Left renal cortex interstitium (tissue), 4 donors: ENCODE measurements at regions not wholly inside any gene's neighbourhood (a gene's known extent, or its start where the extent isn't known, plus 50 kb on each side); places are given as distances from the start of the nearest gene placed in this dataset.
"Not testable (repeated sequence)": the region's sequence is repeated elsewhere in the genome, so short reads cannot be mapped to it uniquely, and the experiment has no call there.

Experiments
- DNase-seq, 4 donors: peaks; one replicate each; pipeline ENCODE4 v3.0.0-alpha.2; 2013; ENCODE audit warnings: low read depth in 4 of 4, low spot score in 2 of 4, missing footprints in 1 of 4

DNA sequence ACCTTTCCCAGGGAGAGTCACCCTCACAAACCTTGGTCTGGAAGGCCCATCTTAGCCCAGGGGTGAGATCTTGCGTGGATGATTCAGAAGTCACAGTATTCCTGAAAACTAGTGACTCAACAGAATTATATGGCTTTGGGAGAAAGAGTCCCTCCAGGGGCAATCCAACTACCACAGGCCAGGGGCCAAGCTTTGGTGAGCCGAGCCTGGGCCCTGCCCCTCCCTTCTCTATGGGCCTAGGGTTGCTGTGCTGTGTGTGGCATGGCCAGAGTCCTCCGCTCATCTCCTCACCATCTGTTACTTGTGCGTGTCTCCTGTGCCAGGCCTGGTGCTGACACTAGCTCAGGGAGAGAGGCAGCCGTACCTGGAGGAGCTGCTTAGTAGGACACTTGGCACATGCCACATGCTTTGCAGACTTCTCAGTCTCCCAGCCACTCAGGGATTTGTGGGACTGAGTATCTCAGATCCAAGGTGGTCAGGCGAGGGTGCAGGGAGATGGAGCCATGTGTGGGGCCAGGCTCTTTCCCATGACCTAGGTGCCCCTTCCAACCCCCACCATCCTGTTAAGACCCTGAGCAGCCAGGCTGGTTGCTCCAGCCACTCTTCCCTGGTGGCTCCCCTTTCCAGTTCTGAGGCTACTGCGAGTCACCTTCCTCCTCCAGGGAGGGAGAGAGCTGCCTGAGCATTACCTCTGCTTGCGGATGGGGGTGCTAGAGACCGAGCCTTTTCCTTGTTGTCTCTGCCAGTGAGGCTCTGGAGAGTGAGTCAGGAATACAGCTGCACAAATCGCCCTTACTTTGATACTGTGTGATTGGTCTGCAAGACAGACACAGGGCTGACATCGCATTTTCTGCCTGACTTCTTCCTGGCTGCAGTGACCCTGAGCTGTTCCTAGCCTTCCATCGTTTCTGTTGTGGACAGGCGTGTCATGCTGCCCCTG, 94.1 kb downstream of the SLC25A47 start:
- no peak for DNase-seq

DNA sequence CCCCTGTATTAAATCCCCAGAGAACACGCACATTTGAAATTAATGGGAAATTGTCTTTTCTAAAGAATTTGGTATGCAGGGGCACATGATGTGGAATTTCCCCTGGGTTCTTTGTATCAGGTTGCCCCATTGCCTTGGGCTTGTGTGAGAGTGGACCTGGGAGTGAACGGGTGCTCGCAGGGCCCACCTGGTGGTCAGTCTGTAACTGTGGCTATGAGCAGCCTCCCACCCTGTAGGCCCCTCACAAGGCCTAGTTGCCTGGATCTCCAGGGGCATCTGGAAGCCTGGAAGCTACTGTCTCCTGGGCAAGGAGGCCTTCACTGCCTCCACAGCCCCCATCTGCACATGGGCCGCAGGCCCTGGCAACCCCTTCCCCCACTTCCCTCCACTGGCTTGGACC, 96.7 kb downstream of the SLC25A47 start:
- no peak for DNase-seq

DNA sequence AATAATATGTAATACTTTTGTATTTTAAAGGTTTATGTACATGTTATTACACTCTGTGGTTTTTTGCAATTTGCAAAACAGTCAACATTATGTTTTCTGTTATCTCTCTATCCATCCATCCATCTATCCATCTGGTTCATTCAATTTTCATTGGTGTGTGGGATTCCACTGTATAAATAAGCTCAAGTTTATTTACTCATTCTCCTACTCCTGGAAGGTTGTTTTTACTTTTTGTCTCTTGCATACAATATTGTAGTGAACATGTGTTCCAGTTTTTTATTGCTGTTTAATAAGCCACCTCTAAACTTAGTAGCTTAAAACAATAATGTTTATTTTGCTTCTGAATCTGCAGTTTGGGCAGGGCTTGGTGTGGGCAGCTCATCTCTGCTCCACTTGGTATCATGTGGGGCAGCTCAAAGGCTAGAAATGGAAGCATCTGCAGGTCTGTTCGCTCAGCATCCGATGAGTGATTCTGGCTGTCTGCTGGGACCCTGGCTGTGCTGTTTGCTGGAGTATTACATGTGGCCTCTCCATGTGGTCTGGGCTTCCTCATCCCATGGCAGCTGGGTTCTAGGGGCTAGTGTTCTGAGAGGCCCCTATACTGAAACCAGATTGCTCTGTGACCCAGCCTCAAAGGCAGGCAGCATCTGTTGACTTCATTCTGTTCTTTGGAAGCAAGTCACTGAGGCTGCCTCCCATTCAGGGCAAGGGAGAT, 98.8 kb downstream of the SLC25A47 start:
- DNase-seq: no peak

DNA sequence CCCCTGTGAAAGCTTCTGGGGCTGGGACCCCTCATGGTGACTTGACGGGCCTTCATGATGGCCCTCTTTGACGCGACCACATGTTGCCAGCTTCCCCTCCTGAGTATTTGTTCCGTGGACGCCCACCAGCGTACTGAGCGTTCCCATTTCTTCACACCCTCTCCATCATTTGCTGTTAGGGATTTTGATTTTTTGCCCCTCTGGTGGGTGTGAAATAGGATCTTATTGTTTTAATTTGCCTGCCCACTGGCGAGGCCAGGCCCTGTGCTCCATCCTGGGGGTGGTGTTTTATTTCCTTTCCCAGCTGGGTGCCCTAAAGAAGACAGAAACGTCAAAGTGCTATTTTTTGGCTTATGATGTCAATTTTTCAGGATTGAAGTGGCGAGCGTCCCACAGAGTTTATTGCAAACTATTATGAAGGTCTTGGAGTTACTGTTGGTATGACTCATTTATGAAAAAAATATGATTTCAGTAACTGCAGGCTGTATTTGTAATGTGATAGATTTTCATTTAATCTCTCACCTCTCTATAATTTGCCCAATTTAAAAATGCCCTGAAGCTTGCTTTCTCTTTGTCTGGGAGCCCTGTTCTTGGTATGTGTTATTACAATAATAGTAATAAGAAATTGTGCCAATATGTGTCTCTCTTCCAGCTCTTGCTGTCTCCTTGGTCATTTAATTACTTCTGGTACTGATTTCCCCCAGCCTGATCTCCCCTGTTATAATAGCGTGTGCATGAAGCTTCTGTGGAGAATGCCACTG, 99.6 kb downstream of the SLC25A47 start:
- no peak for DNase-seq

DNA sequence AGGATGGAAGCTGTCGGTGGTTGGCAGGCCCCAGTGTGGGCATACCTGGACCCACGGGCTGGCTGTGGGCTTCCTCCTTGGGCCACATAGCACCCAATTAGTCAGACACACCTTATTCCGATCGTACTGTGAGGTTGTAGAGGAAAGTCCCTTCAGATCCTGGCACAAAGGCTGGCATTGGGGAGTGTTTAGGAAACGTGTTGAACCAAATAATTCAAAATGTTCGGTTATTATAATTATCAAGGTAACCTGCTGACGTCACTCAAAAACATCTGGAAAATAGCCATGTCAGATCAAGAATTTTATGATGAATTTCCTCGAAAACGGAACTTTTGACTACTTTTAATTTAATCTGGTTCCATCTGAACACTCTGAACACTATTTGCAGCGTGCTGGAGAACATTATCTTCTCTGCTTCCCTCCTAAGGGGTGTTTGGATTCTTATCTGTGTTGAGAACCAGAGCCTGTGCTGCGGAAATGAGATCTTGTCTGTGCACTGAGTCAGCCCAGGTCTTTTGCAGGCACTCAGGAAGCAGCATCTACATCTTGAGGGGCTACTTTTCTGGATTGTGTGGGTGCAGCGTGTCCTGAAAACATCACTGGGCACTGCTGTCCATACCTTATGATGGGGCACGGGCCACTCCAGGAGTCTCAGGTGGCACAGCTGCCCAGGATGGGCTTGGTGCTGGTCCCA, 100.3 kb downstream of the SLC25A47 start:
- no peak for DNase-seq

DNA sequence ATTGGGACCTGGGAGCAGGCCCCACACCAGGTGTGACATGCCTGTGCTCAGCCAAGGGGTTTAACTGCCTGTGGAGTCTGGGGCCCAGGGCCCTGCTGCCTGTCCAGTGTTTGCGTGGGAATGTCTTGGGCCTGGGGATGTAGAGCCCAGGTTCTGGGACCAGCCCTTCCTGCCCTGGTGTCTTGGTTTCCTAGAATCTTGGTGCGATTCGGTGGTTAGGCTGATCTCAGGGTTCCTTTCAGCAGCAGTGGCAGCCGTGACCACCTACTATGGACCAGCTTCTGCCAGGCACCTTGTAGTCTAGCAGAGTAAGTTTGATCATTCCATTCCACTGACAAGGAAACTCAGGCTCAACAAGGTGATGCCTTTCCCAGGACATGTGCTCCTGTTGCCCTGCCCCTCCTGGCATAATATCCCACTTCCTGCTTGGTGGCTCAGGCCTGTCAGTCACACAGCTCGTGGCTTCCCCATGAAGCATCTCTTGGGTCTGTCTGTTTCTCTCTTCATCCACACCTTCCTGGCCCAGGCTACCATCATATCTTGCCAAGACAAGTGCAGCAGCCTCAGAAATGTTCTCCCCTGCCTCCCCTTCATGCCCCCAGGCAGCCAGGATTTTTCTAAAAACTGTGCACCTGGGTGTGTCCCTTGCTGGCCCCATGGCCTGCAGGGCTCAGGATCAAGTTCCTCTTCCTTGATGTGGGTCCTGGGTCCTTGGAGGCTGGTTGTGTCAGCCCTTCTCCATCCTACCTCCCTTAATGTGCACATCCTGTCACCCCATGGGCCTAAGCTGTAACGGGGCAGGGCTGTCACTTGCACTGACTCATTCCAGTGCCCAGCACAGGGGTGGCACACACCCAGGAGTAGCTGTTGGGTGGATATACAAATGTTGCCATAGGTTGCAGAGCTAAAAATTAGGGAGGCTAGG, 101.6 kb downstream of the SLC25A47 start:
- no peak for DNase-seq

DNA sequence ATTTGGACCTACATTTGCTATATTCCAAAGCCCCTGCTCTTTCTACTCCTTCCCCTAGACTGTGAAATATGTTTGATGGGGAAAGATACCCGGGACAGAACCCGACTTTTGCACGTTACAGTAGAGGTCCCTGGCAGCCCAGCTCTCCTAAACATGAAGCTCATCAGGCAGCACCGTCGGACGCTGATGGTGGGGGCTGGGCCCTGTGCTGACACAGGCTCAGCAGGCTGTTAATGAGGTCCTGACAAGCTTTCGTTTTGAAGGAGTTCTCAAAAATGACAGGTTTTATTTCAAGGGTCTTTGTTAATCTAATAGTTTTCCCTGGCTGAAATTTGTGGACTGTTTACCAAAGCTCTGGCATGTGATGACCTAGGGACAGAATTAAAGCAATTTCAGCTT, 102.3 kb downstream of the SLC25A47 start:
- DNase-seq: no peak

DNA sequence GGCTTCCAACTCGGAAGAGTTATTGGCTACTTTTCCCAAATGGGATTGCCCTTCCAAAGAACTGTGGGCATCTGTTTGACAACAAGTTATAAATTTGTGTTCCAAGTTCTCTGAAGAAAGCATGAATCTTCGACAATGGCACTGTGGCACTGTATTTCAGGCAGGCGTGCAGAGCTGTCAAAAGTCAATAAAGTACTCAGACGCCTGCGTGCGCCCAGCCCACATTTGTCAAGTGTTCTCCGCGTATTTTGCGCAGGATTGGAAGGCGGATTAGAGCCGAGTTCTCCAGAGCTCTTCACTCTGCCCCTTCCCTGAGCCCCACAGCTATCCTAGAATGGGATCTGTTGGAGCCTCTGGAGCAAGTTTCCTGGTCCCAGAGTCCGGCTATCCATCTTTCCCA, 103.2 kb downstream of the SLC25A47 start:
- no peak for DNase-seq

DNA sequence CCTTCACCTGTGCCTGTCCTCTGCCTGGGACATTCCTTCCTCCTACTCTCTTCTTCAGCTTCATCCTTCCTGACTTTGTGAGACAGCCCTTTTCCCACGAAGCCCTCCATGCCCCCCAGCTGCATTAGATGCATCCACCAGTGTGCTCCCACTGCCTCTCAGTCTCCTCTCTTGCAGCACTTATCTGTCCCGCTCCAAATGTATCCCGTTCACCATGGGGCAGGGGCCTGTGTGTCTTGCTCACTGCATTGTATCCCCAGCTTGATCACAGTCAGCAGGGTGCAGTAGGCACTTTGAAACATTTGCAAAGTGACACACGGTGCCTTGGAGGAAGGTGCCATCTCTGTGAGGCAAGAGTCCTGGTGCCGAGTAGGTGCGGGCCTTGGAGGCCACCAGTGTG, 104.0 kb downstream of the SLC25A47 start:
- DNase-seq: no peak

DNA sequence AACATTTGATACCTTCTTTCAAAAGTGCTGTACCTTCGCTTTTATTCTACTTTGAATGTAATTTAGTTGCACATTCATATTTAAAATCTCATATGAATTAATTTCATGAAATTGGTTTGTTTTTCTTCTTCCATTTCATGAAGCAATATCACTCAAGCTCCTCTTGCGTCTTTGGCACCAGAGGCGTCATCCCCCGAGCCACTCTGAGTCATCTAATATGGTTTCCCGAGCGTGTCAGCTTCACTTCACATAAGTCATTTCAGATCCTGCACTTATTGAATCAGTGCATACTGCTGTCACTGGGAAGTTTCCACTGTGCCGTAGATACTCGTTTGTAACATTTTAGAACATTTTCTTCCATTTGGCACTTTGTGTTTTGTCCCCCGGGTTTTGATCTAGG, 105.6 kb downstream of the SLC25A47 start:
- DNase-seq: no peak

DNA sequence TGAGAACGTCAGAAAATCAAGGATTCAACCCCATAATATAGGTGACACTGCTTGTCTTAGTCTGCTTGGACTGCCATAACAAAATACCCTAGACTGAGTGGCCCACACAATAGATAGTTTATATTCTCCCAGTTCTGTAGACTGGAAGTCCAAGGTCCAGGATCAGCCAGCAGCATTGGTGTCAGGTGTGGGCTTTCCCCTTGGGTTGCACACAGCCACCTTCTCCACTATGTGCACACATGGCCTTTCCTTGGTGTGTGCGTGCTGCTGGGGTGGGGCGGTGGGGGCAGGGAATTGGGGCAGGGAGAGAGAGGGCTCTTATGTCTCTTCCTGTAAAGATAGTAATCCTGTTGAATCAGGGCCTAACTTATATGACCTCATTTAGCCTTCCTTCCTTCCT, 106.4 kb downstream of the SLC25A47 start:
- DNase-seq: no peak

DNA sequence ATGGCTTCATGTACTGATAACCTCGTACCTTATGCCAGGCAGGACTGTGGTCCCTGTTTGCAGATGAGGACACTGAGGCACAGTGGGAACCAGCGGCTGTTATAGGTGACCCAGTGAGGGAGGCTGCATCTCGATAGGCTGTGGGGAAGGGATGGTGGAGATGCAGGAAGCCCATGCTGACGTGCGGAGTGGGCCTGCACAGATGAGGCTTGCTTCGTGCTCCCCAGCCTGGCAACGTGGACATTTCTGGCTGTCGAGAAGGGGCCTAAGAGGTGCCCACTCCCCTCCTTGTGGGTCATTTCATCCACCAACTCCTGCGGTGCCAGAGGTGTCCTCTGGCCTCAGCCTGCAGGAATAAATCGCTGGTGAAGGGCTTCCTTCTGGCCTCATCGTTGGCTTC, 107.4 kb downstream of the SLC25A47 start:
- no peak for DNase-seq

DNA sequence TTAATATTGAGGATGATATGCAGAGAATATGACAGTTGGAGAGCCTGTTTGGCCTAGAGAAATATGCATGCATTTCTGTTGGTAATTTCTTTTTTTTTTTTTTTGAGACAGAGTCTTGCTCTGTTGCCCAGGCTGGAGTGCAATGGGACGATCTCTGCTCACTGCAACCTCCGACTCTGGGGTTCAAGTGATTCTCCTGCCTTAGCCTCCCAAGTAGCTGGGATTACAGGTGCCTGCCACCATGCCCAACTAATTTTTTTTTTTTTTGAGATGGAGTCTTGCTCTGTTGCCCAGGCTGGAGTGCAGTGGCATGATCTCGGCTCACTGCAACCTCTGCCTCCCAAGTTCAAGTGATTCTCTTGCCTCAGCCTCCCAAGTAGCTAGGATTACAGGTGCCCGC, 108.3 kb downstream of the SLC25A47 start:
- not testable (repeated sequence) for DNase-seq

DNA sequence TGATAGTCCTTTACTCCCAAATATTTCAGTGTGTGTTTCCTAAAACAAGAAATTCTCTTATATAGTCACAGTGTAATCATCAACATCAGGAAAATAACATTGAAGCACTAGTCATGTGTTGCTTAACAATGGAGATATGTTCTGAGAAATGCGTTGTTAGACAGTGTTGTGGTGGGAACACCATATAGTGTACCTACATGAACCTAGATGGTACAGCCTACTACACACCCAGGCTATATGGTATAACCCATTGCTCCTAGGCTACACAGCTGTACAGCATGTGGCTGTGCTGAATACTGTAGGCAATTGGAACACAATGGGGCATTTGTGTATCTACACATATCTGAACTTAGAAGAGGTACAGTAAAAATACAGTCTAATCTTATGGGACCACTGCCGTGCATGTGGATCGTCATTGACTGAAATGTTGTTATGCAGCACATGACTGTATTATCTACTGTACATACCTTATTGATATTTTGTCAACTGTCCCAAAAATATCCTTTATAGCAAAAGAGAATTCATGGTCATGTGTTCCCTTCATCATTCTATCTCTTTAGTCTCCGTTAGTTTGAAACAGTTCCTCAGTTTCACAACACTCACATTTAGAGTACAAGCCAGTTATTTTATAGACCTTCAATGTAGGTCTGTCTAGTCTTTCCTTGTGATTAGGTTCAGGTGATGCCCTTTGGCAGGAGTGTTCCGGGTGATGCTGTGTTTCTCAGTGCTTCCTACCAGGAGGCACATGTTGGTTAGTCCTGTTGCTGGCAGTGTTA, 109.7 kb downstream of the SLC25A47 start:
- DNase-seq: no peak

DNA sequence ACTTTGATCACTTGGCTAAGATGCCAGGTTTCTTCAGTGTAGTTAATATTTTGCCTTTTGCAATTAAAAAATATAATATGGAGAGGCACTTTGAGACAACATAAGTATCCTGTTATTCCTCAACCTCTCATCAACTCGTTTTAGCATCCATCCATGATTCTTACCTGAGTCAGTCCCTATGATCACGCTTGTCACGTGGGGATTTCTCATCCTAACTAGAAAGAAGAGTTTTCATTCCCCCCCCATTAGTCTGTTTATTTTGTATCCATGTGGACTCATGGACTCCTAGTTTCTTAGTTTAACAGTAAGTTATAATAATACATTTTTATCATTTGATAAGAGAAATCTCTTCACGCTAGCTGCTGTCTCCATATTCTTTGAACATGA, 110.3 kb downstream of the SLC25A47 start:
- DNase-seq: no peak

DNA sequence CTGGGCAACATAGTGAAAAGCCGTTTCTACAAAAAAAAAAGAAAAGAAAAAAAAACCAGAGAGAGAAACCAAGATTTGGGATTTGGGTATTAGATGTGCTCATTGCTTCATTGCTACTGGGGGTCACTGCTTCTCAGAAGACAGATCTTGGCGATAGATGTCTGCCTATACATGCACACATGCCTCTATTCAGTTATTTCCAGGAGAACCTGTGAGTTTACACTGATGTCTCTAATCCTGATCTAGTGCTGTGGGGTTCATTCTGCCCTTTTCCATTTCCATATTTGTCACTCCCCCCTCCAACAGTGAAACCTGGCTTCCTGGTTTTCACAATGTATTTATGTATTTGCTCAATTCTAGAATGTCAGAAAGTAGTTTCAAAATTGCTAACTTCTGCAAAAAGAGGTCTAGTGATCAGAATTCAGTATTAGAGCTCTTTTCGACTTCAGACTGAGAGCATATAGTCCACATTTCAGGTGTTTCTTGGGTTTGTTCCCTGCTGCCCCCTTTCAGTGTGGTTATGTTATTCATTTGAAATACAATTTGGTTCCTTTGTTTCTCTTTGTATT, 111.0 kb downstream of the SLC25A47 start:
- DNase-seq: no peak

DNA sequence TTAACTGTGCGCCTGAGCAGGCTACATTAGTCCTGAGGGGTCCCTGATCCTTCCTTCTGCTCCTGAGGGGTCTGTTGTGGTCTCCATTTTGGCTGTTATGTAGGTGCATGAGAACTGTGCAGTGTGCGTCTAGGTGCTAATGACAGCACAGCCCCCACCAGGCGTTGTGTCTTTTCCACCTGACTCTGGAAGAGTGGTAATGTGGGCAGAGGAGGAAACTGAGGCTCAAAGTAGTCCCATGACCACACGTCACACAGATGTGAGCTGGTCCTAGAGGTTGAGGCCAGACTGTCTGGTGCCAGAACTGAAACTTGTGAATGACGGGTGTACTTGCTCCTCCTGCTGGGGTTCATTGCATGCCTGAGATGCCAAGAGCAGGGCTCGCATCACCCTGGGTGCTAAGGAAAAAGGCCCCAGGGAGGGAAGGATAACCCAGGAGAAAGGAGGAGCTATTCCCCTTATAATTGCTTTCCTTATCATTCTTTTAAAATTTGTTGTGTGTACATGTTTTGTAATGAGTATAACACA, 111.8 kb downstream of the SLC25A47 start:
- DNase-seq: no peak

DNA sequence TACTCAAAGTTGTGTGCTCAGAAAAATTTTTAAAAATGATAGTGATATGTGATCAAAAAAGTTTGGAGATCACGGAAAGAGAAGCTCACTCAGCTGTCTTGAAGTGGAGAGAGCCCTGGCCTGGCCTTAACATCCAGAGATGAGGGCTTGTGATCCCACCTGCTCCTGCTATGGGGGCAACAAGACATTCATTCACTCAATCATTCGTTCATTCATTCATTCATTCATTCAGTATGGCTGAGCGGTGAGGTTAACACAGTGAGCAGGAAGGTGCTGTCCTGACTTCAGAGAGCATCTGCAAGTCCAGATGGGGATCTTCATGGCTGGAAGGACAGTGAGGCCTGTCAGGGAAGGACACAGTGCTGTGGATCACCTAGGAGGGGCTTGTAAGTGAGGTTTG, 112.3 kb downstream of the SLC25A47 start:
- no peak for DNase-seq
